MV-4-11 (cell line): ENCODE measurements at regions not wholly inside any gene's neighbourhood (a gene's known extent, or its start where the extent isn't known, plus 50 kb on each side); places are given as distances from the start of the nearest gene placed in this dataset.
"Not testable (repeated sequence)": the region's sequence is repeated elsewhere in the genome, so short reads cannot be mapped to it uniquely, and the experiment has no call there.

ENCODE experiments used
- DNase-seq: peaks from one replicate; lab custom pipeline; 2025; lab: John Stamatoyannopoulos, UW

DNA sequence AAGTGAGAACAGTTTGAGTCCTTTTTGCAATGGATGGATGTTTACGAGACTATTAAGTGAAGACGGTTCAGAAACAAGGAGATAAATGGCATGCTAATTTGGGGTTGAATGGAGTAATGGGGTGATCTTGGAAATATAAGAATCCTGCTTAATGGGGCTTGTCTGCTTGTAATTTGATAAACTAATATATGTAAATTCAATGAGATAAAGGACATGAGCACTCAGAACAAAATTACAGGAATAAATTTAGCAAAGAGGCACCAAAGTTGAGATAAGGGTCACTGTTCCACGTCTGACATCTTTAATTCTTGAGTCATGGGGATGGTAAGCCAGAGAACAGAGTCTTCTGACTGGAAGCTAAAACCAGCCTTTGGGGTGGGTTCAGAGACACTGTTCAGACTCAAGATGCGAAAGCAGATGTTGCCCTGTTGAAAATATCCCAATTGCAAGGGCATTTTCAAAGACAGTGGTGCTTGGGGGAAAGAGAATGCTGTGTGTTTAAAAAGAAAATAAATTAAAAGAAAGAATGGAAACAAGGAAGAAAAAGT is 67.8 kb upstream of the CHRNB4 start:
- DNase-seq, result no peak

DNA sequence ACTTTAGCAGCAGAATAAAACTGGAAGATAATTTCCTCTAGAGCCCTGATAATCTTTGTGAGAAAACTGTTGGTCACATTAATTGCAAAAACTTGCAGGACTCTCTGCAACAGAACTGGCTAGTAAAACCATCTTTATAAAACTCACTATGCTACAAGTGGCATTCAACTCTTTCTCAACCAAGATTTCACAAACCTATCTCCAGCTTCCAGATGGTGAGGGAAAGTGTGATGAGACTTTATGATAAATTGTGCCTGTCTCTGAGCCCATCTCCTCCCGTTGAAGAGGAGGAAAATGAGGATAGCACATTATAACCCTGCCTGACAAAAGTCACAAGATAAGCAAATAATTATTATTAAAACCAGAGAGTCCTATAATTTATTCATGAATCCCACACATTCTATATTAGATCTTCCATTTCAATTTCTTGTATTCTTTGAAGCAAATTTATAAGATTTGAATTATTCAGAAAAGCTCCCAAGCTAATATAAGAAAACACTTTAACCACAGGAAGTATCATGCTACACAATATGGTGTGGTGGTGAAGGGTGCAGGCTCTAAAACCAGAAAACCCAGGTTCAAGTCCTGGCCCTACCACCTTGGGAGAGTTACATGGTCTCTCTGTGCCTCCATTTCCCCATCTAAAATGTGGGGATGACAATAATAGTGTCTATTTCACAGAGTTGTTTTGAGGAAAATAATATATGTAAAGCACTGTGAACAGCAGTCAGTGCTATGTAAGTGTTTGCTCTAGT is 65.6 kb upstream of the CHRNB4 start:
- not testable (repeated sequence) for DNase-seq

DNA sequence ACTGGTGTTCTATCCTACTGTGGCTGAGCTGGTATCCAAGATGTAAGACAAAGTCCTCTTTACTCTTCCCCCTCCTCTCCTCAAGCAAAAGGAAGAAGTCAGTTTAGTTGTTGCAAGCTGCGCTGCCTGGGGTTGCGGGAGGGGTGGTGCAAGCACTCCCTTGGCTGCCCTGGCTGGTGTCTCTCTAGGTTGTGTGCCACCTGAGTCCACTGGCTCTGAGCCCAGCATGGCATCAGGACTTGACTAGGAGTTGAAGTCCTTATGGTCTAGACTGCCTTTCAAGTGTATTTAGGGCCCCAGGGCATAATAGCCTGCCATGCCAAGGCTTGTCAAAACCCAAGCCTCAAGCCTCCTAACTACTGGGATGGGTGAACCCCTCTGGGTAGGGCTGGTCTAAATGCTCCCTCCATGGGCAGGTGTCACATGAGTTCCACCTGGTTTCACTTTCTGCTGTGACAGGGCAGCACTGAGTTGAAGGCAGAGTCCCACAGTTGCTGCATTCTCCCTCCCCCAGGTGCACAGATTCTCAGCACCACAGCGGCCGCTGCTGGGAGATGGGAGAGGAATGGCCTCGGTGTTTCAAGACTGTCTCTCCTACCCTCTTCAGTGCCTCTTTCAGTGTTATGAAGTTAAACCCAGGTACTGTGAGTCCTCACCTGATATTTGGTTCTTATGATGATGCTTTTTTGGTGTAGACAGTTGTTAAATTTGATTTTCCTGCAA is 62.5 kb upstream of the CHRNB4 start:
- DNase-seq, result not testable (repeated sequence)

DNA sequence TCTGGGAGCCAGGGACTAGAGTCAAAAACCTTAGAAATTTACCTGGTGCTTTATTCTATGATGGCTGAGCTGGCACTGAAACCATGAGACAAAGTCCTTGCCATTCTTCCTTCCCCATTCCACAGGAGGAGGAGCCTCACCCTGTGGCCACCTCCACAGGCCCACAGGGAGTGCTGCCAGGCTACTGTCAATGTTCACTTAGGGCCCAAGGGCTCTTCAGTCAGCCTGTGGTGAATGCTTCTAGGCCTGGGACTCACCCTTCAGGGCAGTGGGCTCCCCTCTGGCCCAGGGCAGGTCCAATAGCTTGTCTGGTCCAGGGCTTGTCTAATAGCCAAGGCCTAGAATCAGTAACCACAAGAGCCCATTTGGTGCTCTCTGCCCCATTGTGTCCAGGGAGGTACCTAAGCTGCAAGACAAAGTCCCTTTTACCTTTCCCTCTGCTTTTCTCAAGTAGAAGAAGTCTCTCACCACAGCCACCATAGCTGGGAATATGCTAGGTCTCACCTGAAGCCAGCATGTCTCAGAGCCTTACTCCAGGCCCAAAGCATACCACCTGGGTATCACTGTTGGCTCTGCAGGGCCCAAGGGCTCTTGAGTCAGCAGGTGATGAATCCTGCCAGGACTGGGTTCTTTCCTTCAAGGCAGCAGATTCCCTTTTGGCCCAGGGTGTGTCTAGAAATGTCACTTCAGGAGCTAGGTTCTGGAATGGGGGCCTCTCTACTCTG is 61.8 kb upstream of the CHRNB4 start:
- DNase-seq, result no peak

DNA sequence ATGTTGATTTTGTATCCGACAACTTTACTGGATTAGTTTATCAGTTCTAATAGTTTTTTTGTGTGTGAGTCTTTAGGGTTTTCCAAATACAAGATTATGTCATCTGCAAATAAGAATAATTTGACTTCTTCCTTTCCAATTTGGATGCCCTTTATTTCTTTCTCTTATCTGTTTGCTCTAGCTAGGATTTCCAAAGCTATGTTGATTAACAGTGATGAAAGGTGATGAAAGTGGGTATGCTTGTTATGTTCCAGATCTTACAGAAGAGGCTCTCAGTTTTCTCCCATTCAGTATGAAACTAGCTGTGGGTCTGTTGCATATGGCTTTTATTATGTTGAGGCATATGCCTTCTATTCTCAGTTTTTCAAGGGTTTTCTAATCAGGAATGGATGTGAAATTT is 56.4 kb upstream of the CHRNB4 start:
- no peak for DNase-seq

DNA sequence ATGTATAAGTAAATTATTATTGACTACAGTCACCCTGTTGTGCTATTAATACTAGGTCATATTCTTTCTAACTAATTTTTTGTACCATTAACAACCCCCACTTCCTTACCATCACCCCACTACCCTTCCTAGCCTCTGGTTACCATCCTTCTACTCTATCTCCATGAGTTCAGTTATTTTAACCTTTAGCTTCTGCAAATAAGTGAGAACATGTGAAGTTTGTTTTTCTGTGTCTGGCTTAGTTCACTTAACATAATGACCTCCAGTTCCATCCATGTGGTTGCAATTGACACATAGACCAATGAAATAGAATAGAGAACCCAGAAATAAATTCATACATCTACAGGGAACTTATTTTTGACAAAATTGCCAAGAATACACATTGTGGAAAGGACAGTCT is 55.4 kb upstream of the CHRNB4 start:
- no peak for DNase-seq

DNA sequence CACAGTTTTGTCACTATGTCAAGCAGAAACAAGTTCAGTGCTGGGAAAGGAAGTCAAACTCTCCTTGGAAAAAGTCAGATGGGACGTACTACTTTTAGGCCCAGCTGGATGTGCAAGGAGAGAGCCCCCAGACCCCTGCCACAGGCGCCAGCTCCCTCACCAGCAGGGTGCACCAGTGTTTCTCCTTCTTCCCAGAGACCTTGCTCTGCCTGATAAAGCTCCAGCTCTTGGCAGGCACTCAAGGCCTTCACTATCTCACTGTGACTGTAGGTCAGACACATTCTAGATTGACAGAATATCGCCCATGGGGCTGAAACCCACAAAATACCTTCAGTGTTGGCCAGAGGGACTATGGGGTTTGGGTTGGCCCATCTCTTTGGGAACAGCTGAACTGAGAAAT is 54.8 kb upstream of the CHRNB4 start:
- DNase-seq, result no peak

DNA sequence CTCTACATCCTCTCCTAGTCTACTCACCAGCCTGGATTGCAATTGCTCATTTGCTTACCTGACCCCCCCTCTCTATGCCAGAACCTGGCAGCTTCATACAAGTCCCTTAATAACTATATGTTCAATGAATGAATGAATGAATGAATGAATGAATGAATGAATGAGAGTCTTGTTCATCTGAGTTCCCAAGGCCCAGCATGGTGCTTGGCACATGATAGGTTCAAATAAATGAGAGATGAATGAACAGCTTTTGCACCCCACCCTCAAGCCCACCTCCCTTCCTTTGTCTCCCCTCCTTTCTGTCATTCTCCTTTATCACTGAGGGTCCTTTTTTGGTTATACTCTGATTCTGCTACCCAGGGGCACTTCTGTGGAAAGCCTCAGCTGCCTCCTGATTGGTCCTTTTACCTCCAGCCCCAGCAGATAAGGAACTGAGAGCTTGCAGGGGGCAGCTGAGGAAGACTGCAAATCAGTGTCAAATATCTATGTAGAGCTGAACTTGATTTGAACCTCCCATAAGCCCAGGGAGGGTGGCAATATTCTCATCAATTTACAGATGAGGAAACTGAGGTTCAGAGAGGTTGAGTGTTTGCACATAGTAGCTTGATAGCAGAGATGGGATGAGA is 54.1 kb upstream of the CHRNB4 start:
- peak; percentile 27 for DNase-seq

DNA sequence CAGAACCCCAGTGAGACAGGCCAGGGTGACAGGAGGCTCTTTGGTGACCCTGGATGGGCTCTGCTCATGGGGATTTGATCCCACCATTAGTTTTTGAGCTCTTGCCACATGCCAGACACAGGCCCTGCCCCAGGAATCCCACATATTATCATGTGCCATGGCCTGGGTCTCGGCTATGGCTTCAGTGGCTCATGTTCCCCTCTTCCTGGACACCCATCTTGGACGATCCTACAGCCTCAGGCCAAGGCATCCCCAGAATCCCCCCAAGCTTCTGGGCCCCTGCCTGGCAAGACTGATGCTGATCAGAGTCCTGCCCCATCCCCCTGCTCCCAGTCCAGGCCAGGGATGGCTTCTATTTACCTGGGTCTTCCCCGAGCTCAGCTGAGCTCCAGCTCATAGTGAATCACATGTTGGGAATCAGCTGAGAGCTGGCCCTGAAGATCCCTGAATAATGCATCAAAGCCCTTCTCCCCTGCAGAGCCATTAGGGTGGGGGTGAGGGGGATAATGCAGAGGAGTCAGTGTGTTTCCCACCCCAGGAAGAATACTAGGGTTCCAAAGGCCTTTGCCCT is 50.9 kb upstream of the CHRNB4 start:
- DNase-seq, result no peak

DNA sequence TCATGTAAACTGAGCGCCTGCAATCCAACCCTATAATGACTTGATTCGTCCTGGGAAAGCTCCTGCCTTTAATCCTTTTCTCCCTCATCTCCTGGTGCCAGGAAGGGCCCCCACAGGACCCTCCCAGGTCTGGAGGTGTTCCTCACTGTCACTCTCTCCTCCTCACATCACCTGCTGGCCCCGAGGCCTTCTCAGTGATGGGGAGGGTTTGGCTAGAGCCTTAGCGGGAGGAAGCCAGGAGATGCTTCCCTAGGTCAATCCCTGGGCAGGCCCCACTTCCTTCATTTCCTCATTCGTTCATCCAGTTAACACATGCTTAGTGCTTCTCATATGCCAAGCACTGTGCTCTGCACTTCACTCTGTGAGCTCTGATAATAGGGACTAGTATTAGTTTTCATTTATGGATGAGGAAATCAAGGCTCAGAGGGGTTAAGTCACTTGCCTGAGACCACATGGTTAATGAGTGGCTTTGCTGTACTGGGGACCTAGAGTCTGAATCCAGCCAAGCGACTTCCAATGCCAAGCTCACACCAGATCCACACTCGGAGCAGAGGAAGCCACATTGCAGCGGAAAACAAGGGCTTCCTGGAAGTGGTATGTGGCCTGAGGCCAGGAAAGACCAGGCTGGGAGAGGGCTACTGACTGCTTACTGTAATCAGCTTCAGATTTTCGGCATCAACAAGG is 50.3 kb upstream of the CHRNB4 start:
- DNase-seq, result no peak
